Thymus (tissue), 11 donors: ENCODE measurements at regions not wholly inside any gene's neighbourhood (a gene's known extent, or its start where the extent isn't known, plus 50 kb on each side); places are given as distances from the start of the nearest gene placed in this dataset.

ENCODE experiments used
- DNase-seq, 9 donors: peaks; one replicate each; pipeline ENCODE4 v3.0.0-alpha.2; 2013; ENCODE audit warnings: low spot score in 9 of 9, low read depth in 6 of 9, missing footprints in 1 of 9
- H3K27ac ChIP-seq, 2 donors: one replicate each; pipeline ENCODE4 v1.5.1; 2013; ENCODE audit warnings: control low read depth in 1 of 2, low read depth in 1 of 2, low read length in 1 of 2, mild to moderate bottlenecking in 1 of 2, moderate library complexity in 1 of 2
- H3K27me3 ChIP-seq, 2 donors: one replicate each; pipeline ENCODE4 v1.5.1; 2013; ENCODE audit warnings: low read length in 1 of 2; ENCODE audit not compliant: control insufficient read depth in 2 of 2, insufficient read depth in 1 of 2
- H3K36me3 ChIP-seq, 2 donors: one replicate each; pipeline ENCODE4 v1.5.1; 2013; ENCODE audit warnings: low read length in 1 of 2, mild to moderate bottlenecking in 1 of 2, moderate library complexity in 1 of 2; ENCODE audit not compliant: control insufficient read depth in 2 of 2, insufficient read depth in 2 of 2
- H3K4me1 ChIP-seq, 2 donors: one replicate each; pipeline ENCODE4 v1.5.1; 2013; ENCODE audit warnings: low read length in 2 of 2; ENCODE audit not compliant: control insufficient read depth in 2 of 2, insufficient read depth in 2 of 2
- H3K4me3 ChIP-seq, 2 donors: one replicate each; pipeline ENCODE4 v1.5.1; 2013; ENCODE audit warnings: low read length in 2 of 2, control low read depth in 1 of 2, mild to moderate bottlenecking in 1 of 2
- H3K9me3 ChIP-seq, 2 donors: one replicate each; pipeline ENCODE4 v1.5.1; 2013; ENCODE audit warnings: low read length in 1 of 2, mild to moderate bottlenecking in 1 of 2; ENCODE audit not compliant: control insufficient read depth in 2 of 2, insufficient read depth in 1 of 2
- WGBS: extraction: QIAGEN DNeasy Blood & Tissue Kit; methylation state at CpG from one replicate; pipeline ENCODE4 v1.1.7; 2013; 5-methylcytosine and 5-hydroxymethylcytosine counted together
- donor health status: healthy.

DNA sequence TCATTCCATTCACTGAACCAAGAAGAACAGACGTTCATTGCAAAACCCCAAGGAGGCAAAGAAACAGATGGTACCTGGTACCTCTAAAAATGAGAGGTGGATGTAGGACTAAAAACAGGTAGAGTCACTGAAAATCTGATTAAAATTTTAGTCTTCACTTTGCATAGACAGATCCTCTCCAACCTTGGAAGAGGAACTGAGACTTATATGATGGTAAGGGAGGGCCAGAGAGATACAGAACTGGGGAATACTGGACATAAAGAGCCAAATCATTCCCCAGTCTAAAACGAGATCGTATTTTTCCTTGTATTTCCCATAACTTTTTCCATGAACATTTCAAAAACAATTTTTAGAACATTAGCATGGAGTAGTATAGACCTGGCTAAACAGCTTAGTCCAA lies 59.7 kb upstream of the SPOPL start:
- Histone ChIP-seq H3K27ac (no peak overlapping the region), H3K4me1 (no peaks in the 10 kb centered on the region), H3K27me3 (no peaks in the 10 kb centered on the region), H3K36me3 (no peaks in the 10 kb centered on the region), H3K4me3 (no peak overlapping the region), H3K9me3 (no peaks in the 10 kb centered on the region)
- DNase-seq, result no peak
- WGBS, result 94% methylated on average over 3 of the region's 3 CpGs

DNA sequence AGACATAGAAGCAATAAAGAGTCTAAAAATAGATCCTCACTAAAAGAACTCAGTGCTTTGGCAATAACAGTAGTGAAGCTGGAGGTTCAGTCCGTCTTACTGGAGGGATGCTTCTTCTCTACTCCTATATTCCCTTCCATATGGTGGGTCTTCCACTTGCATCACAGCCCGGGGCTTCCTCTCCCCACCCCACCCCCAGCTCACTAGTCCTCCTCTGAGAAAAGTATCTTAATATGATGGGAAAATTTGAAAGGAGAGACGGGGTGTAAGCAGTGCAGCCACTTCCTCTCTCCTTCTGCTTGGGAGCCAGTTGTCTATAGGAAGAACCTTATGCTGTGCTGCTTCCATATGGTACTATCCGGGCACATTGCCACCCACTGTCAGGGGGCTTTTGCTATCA lies 57.2 kb upstream of the SPOPL start:
- Histone ChIP-seq H3K27ac (no peak overlapping the region), H3K4me1 (no peaks in the 10 kb centered on the region), H3K4me3 (no peak overlapping the region), H3K27me3 (no peaks in the 10 kb centered on the region), H3K36me3 (no peaks in the 10 kb centered on the region), H3K9me3 (no peaks in the 10 kb centered on the region)
- 79% methylated on average over 4 of the region's 4 CpGs for WGBS
- DNase-seq, result no peak

DNA sequence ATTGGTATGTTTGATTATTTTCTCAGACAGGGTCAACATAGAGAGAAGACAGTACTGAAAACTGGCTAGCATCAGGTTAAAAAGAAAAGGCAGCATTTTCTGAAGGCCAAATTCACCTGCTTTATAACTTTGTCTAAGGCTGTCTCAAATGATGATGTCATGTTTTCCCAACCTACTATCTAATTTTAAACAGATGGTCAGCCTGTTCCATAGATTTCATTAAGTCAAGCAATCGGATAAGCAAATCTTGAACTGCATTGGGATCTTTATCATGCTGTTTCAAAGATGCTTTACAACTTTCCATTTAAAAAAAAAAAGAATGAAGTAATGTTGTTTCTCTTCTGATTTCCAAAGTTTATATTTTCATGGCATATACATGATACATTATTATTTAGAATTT lies 56.3 kb upstream of the SPOPL start:
- Histone ChIP-seq H3K27ac (no peak overlapping the region), H3K9me3 (no peaks in the 10 kb centered on the region), H3K4me3 (no peak overlapping the region), H3K27me3 (no peaks in the 10 kb centered on the region), H3K36me3 (no peaks in the 10 kb centered on the region), H3K4me1 (no peaks in the 10 kb centered on the region)
- DNase-seq, result no peak
- WGBS, result 95% methylated on average over 1 of the region's 1 CpG

DNA sequence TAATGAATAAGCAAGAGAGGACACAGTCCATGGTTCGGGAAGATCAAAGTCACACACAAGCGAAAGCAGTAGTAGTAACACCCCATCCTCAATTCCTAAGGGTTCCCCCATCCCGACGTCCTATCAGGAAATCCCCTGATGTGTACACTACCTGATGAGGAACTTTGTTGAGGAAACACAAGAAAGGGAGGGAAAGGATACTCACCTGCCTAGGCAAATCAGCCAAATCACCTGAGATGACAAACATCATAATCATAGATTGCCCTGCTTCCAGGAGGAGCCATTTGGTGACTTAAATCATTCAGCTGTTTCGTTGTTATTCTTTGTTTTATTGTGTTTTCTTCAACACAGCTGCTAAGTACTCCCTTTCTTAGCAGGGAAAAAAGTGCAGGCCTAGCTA lies 55.5 kb upstream of the SPOPL start:
- Histone ChIP-seq H3K4me1 (no peaks in the 10 kb centered on the region), H3K36me3 (no peaks in the 10 kb centered on the region), H3K9me3 (no peaks in the 10 kb centered on the region), H3K4me3 (no peak overlapping the region), H3K27ac (no peak overlapping the region), H3K27me3 (no peaks in the 10 kb centered on the region)
- WGBS, result 90% methylated on average over 5 of the region's 5 CpGs
- no peak for DNase-seq

DNA sequence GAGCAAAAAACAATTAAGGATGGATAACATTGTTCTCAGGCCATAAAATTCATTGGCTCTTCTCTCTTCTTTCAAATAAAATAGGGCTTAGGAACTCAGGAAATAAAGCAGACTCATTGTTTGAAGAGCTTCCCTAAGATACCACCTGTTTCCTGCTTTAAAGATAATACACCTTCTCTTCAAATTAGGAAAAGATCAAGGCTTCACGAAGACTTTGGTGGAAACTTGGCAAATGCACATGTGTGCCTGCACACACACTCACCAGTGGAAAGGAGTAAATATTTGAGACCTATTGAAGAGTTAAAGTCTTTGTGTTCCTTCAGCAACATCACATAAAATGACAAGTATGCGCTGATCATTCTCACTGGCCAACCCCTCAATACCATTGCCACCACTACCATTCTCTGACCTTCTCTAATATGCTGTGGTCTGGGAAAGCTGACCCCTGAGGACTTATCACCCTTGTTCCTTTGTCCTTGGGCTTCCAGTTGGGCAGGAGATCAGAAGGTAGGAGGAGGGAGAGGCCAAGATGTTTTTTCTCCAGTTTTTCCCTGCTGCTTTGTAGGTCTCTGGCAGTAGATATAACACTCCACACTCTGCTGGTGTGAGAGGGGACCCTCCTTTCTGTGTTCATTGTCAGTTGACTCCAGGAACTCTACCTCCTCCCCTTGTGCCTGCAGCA lies 53.5 kb upstream of the SPOPL start:
- Histone ChIP-seq H3K36me3 (no peaks in the 10 kb centered on the region), H3K27me3 (no peaks in the 10 kb centered on the region), H3K4me1 (no peaks in the 10 kb centered on the region), H3K27ac (no peak overlapping the region), H3K9me3 (no peaks in the 10 kb centered on the region), H3K4me3 (no peak overlapping the region)
- WGBS, result 51% methylated on average over 2 of the region's 2 CpGs
- DNase-seq, result no peak
